DLD1 (cell line): ENCODE measurements at regions not wholly inside any gene's neighbourhood (a gene's known extent, or its start where the extent isn't known, plus 50 kb on each side); places are given as distances from the start of the nearest gene placed in this dataset.
"Not testable (repeated sequence)": the region's sequence is repeated elsewhere in the genome, so short reads cannot be mapped to it uniquely, and the experiment has no call there.

Experiments
- in situ Hi-C: cut with HindIII; loops from 2 replicates; pipeline ENCODE4 v1.10.0; 2017; ENCODE audit warnings: low sequenced_read_pairs

DNA sequence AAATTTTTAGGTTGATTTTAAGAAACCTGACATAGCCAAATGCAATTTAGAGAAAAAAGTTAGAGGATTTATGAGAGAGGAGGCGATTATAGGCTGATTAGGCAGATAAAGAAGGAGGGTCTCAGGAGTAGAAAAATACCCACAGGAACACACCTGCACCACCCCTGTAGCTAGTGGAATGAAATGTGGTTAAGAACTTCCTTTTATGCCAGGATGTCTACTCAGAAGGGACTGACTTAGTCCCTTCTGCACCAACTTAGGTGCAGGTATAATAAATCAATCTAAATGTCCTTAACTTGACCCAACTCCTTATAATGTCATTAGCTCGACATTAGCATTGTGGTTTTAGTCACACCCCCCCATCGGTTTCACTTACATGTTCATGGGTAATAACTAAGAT lies 1274.5 kb upstream of the TMEFF2 start:
- in situ Hi-C loops = no loop called here

DNA sequence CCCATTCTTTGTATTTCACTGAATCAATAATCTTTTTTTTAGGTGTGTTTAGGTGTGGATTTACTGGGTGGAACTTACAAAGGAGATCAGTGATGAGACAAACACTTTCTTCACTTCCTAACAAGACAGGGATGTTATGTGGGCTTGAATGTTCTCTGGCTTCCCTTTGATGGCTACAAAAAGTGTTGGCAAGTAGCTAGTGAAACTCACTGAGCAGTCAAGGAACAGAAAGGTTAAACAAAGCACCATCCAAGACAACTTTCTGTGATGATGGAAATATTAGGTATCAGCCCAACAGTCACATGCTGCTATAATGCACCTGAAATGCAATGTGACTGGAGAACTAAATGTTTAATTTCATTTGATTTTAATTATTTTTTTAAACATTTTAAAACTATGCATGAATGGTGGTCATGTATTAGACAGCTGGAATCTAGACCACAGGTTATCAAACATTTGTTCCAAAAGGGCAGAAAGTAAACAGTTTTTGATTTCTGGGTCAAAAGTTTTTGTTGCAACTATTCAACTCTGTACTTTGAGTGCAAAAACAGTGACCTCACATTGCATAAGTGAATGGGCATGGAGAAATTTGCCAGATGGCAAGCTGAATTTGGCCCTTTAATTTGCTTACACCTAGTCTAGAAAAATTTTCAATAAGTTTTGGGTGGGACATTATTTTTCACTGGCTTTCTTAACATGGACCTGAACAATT lies 1272.7 kb upstream of the TMEFF2 start:
- in situ Hi-C loops = no loop called here

DNA sequence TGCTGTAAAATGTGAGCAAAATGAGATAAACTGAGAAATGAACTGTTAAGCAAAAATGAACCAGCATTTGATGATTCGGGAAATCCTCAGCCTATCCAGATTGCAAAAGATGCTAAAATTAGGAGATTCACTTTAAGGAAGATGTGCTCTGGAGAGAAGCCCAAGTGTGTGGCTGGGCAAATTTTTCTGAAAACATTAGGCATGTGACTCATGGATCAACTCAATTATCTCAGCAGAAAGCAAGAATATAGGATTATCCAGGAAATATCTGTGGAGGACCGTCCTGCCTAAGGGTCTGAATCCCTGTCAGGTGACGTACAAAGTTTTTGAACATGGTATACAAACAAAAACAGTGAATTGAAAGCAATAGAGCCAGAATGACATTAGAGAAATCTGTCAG lies 1268.3 kb upstream of the TMEFF2 start:
- in situ Hi-C loops = no loop called here

DNA sequence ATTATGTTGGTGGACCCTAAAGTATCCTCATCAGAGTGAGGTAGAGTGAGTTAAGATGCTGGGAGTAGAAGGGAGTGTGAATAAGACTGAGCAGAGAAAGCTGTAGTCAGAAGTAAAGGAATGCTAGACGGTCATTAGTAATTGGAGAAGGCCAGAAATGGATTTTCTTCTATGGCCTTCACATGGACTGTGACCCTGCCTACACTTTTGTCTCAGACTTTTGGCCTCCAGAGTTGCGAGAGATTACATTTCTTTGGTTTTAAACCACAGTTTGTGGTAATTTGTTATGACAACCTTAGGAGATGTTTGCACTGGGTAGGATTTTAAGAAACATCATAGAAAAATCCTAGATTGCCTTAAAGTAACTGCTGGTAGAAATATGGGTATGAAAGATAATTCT lies 1267.7 kb upstream of the TMEFF2 start:
- in situ Hi-C loops = no loop called here

DNA sequence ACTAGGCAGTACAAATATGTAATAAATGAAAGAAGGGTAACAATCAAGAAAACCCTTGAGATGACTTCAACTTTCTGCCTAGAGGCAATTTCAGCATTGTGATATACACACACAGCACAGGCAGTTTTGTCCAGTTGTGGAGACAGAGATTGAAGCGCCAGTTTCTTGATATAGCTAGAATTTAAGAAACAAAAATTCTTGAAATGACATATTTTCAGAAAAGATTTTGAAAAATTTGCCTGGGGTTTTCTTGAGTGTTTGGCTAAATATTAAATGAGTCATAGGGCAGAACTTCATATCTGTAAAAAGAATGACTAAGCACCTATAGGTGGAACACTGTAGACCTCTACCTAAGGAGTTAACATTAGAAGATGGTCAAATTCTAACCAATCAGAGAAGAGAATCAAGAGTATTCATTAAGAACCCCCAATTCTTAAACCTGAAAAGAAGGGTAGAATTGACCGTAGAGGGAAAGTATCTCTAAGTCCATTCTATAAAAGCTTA lies 1266.8 kb upstream of the TMEFF2 start:
- in situ Hi-C loops = no loop called here

DNA sequence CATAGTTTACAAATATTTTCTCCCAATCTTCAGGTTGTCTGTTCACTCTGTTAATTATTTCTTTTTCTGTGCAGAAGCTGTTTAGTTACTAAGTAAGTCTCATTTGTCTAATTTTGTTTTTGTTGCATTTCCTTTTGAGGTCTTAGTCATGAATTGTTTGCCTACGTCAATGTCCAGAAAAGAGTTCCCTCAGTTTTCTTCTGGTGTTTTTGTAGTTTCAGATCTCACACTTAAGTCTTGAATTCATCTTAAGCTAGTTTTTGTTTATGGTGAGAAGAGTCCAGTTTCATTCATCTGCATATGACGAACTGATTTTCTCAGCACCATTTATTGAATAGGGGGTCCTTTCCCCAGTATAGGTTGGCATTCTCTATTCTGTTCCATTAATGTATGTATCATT lies 1252.2 kb upstream of the TMEFF2 start:
- in situ Hi-C loops = no loop called here

DNA sequence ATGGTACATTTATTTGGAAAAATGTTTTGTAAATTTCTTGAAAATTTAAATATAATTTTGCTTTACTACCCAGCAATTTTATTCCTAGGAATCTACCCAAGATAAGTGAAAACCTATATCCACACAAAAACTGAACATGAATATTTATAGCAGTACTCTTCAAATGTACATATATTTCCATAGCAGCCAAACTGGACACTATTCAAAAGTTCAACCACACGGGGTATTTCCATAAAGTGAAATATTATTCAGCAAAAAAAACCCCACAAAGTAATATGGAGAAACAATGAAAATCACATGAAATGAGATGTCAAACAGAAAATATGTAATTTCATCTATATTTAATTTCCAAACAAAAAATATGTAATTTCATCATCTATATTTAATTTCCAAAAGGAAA lies 1247.6 kb upstream of the TMEFF2 start:
- in situ Hi-C loops = no loop called here

DNA sequence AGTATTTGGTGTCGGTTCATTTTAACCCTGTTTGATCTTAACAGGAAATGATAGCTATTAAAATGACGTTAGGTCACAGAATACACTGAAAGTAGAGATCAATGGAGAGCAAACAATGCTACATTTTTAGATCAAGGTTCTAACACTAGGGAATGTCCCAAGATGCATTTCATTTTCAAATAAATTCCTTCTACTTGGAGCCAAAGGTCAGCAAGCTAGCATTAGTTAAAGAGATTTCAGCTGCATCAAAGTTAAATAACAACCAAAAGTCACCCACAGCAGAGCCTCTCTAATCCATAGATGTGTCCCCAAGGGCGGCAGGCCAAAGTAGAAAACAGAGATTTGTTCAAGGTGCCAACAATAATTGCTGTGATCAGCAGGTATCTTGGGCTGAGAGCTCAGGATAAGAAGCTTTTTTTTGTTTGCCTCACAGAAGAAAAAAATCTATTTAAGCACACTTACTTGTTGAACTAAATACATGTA lies 1233.6 kb upstream of the TMEFF2 start:
- in situ Hi-C loops = no loop called here

DNA sequence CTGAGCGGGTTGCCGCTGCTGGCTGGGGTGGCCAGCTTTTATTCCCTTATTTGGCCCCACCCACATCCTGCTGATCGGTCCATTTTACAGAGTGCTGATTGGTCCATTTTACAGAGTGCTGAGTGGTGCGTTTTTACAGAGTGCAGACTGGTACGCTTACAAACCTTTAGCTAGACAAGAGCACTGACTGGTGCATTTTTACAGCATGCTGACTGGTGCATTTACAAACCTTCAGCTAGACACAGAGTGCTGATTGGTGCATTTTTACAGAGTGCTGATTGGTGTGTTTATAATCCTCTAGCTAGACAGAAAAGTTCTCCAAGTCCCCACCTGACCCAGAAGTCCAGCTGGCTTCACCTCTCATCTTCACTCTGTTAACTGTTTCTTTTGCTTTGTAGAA lies 1217.6 kb upstream of the TMEFF2 start:
- in situ Hi-C loops = not testable (repeated sequence)

DNA sequence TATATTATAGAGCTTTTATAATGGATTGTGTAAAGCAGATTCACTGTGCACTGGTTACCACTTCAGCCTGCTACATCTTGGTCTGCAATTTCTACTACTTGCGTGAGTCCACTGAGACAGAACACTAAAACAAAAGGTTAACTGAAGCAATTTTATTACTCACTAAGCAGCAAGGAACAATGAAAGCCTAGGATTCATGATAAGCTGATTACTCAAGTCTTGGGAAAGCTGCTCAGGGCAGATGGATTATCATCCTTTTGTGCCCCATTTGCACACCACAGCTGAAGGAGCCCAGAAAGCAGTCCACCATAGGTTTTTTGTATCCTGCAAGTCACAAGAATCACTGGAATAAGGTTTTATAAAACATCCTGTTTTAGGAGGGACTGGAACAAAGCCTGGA lies 1215.2 kb upstream of the TMEFF2 start:
- in situ Hi-C loops = no loop called here

DNA sequence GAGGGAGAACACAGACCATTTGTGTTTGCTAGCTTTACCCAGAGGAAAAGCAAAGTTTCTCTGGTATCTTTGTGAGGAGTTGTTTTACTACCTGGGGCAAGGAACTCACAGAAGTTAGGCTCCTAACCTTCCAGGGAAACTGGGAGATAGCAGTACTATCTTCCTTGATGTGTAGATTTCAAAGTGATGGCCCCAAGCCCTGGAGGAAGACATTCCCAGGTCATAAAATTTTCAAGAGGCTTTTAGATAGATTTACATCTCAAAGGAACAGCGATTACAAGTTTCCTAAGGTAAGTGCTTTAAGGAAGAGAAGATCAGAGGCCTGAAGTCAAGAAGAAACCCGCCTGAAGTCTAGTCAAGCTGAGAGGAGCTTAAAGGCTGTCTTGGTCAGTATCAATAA lies 1187.8 kb upstream of the TMEFF2 start:
- in situ Hi-C loops = no loop called here

DNA sequence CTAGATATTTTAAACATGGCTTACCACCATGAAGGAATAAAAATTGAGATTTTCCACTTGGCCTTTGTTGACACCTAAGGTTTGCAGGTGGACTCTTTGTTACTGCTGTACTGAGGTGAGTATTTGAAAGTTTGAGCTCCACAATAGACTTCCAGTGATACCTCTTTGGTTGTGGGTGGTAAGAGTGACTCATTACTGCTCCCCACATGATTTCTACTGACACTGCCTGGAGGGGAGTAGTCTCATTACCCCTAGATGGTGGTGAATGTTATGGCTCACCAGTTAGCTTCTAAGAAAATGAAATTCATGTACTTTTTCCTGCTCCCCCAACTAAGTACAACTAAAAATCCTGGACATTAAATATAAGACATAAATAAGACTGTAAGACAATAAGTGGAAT lies 1183.1 kb upstream of the TMEFF2 start:
- in situ Hi-C loops = no loop called here

DNA sequence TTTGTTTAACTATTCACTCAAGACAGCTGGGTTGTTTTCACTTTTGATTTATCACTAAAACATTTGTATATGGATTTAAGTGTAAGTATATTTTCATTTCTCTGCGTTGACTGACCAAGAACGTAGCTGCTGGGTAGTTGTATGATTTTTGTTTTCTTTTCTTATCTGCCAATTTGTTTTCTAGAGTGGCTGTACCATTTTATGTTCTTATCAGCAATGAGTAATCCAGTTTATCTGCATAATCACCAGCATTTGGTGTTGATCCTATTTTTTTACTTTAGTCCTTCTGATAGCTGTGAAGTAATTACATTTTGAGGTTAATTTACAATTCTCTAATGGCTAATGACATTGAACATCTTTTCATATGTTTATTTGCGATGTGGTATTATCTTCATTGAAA lies 1178.4 kb upstream of the TMEFF2 start:
- in situ Hi-C loops = no loop called here

DNA sequence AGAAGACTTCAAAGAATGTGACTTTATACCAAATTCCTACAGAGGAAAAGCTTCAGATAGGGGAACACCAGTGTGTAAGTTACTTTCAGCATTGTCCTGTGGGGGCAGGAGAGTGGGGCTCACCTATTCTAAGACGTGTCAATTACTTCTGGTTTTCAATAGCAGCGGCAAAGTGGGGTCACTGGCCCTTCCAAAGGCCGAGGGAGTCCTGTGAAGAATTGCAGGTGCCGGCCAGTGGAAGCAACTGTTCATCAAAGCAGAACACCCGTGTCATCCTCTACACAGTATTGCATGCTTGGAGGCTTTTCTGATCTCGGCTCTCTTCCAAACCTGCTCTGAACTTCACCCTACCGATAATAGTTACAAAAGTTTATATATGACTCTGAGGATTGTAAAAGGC lies 1176.5 kb upstream of the TMEFF2 start:
- in situ Hi-C loops = no loop called here

DNA sequence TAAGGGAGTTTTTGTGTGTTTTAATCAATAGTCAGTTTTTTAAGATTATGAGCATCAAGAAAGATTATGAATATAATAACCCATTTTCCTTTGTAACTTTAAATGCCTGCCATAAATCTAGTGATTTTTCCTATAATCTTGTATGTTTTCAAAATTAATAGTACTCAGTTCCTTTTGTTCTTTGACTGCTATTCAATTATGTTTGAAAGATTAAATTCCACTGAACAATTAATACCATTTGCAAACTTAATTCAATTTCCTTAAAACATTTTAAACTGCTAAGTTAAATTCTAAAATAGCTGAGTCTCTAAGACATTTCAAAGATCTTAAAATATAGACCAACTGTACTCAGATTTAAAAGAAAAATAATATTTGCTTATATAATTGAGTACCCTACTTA lies 1173.9 kb upstream of the TMEFF2 start:
- in situ Hi-C loops = no loop called here

DNA sequence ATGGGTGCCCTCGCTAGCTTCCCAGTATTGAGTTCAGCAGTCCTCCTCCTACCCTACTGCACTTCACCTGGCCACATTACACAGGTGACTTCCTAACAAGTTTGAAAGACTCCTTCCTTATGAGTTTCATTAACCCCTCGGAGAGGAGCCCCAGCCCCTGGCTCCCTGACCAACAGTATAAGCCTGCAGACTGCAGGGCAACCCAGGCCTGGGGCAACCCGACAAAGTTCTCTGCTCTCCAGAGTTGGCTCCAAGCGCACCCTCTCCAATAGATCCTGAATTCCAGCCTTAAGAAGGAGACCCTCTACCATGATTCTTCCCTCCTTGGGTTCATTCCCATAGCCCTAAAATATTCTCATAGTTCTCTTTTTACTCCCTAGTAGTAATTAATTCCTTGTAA lies 1162.8 kb upstream of the TMEFF2 start:
- in situ Hi-C loops = no loop called here

DNA sequence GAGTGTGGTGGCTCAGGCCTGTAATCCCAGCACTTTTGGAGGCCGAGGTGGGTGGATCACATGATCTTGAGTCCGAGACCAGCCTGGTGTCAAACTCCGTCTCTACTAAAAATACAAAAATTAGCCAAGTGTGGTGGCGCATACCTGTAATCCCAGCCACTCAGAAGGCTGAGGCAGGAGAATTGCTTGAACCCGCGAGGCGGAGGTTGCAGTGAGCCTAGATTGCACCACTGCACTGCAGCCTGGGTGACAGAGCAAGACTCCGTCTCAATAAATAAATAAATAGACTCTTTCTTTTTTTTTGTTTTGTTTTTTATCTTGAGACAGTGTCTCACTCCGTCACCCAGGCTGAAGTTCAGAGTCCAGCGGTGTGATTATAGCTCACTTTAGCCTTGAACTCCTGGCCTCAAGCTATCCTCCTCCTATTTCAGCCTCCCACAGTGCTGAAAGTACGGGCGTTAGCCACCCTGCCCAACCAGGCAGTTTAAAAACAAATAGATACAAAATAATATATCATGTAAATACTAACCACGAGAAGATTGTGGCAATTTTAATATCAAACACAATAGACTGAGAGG lies 1158.0 kb upstream of the TMEFF2 start:
- in situ Hi-C loops = not testable (repeated sequence)

DNA sequence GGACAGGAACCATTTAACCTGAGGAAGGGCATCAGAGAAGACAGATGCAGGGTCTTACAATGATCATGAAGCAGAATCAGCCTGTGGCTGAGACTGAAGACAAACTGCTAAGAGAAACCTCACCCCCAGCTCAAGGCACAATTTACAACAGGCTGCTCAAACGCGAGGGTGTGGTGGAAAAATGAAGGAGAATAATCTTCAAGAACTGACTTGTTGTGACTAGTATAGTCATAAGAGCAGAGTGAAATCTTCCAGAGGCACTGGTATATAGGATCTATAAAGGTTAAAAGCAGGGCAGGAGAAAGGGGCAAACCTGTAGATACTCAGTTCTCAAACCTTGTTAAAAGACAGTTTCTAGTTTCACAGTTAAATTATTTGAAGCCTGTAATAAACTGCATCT lies 1155.8 kb upstream of the TMEFF2 start:
- in situ Hi-C loops = no loop called here

DNA sequence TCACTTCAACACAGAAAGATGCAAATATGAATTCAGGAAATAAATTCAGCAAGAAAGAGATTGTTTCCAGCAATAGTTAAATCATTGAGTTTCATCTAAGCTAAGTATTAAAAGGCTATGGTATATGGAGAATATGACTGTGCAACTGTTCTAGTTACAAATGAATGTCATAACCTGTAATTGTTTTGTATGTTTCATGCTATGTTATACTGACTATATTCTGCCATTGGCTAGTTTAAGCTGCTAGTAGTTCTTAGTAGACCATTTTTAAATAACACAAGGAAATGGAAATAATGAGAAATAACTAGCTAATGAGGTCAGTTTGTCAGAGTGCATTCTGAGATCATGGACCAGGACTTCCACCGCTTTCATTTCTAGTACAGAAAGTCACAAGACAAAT lies 1154.9 kb upstream of the TMEFF2 start:
- in situ Hi-C loops = no loop called here

DNA sequence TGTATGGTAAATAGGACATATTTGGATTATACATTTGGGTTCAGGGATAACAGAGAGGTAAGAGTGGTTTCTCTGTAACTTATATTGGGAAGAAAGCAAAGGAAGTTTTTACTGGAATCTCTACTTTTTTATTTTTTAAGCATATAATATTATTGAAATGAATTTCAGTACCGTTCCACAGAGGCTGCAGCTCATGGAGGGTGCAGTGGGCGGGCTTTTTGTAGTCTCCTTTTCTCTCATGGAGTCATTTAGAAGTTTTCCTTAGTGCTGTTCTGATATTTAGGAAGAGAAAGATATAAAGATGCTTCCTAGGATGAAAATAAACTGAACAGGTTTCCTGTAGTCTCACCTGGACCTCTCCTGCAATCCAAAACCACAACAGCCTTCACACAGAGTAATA lies 1153.3 kb upstream of the TMEFF2 start:
- in situ Hi-C loops = no loop called here

DNA sequence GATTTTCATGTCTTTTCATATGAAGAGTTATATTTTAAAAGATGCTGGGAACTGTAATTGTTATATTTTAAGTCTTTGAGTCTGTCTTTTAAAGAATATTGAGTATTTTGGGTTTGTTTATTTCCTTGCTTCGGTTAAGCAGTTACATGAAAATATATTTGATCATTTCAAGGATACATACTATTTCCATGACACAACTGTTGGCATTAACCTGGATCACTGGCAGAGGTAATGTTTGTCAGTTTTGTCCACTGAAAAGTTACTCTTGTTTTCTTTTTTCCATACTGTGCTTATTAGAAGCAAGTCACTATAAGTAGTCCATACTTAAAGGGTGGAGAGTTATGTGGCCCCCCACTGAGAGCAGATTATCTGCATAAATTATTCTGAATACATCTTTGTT lies 1142.0 kb upstream of the TMEFF2 start:
- in situ Hi-C loops = no loop called here

DNA sequence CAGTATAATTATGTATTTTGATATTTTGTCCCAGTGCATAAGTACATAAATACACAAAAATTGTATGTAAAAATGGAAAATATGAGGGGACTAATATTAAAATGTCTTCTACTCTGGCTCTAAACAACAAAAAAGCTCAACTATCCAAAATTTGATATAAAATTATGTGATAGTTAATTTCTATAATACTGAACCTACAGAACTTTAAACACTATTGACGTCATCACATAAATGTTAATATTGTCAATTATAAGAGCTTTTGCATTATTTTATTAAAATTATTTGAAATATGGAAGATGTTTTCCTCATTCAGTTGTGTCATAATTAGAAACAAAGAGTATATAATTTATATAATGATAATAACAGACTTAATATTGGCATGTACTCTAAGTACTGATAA lies 1139.7 kb upstream of the TMEFF2 start:
- in situ Hi-C loops = no loop called here

DNA sequence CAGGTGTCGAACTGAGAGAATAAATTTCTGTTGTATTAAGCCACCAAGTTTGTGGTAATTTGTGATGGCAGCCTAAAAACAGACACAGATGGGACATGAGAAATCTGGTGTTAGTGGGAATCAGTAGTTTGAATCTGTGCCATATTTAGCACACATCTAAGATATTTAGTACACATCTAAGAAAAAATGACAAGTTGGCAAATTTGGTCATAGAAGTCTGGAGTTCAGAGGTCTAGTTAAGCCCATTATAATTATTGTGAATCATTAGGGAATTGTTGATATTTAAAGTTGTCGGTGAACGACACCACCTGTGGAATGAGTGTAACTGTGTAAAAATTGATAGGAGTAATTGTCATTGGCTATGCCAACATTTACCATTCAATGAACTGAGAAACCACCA lies 1138.8 kb upstream of the TMEFF2 start:
- in situ Hi-C loops = no loop called here
